AG04450 (cell line): ENCODE measurements at regions not wholly inside any gene's neighbourhood (a gene's known extent, or its start where the extent isn't known, plus 50 kb on each side); places are given as distances from the start of the nearest gene placed in this dataset.

ENCODE experiments used
- CTCF ChIA-PET: fragments of 300-600, 350-600 bp; formaldehyde crosslinking; extraction: SDS; loops from one replicate; lab custom pipeline; 2022; ENCODE audit warnings: antibody characterized with exemption, inconsistent platforms; lab: Charles Lee
- POLR2A ChIA-PET: fragments of 350-600 bp; formaldehyde crosslinking; extraction: SDS; loops from one replicate; lab custom pipeline; 2021; ENCODE audit warnings: antibody characterized with exemption, inconsistent platforms; lab: Yijun Ruan, JAX
- DNase-seq: peaks from one replicate; pipeline ENCODE4 v3.0.0-alpha.2; 2011; ENCODE audit warnings: low read depth, low spot score
- H3K27ac ChIP-seq: one replicate; pipeline ENCODE4 v1.5.1; 2012; ENCODE audit warnings: low read depth, low read length, control low read depth
- H3K27me3 ChIP-seq: one replicate; pipeline ENCODE4 v1.6.0; 2012; ENCODE audit warnings: low read length; ENCODE audit not compliant: control insufficient read depth, insufficient read depth
- H3K4me3 ChIP-seq: 2 replicates; pipeline ENCODE4 v1.5.1; 2011; ENCODE audit warnings: mild to moderate bottlenecking, low read depth, low read length, control low read depth
- H3K9me3 ChIP-seq: 2 replicates; pipeline ENCODE4 v1.5.1; 2012; ENCODE audit warnings: low read length; ENCODE audit not compliant: control insufficient read depth, insufficient read depth
- TF ChIP-seq, protein P1 (sequence below): IDR thresholded peaks from 2 replicates; pipeline ENCODE4 v1.5.1; 2011; ENCODE audit warnings: low read depth, low read length, control low read depth, inconsistent platforms

DNA sequence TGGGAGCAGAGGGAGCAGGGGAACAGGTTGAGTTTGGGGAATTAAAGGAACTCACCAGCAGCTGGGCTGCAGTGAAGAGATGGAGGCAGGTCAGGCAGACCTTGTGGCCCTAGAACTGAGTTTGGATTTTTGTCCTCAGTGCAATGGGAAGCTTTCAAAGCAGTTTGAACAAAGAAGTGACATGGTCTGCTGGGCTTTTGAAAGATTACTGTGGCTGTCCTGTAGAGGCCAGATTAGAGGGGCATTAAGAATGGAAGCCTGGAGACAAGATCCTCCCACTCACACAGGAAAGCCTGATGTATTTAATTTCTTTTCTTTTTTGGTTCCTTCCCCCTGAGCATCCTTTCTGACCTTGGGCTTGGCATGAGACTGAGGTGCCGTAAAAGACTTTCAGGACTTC lies 118.1 kb upstream of the LHCGR start:
- Histone ChIP-seq H3K27ac (no peak overlapping the region), H3K4me3 (no peak overlapping the region), H3K9me3 (no peaks in the 10 kb centered on the region), H3K27me3 (no peaks in the 10 kb centered on the region)
- CTCF ChIA-PET = no interaction called here
- DNase-seq = no peak
- POLR2A ChIA-PET = no interaction called here
- TF ChIP-seq, protein P1, sequence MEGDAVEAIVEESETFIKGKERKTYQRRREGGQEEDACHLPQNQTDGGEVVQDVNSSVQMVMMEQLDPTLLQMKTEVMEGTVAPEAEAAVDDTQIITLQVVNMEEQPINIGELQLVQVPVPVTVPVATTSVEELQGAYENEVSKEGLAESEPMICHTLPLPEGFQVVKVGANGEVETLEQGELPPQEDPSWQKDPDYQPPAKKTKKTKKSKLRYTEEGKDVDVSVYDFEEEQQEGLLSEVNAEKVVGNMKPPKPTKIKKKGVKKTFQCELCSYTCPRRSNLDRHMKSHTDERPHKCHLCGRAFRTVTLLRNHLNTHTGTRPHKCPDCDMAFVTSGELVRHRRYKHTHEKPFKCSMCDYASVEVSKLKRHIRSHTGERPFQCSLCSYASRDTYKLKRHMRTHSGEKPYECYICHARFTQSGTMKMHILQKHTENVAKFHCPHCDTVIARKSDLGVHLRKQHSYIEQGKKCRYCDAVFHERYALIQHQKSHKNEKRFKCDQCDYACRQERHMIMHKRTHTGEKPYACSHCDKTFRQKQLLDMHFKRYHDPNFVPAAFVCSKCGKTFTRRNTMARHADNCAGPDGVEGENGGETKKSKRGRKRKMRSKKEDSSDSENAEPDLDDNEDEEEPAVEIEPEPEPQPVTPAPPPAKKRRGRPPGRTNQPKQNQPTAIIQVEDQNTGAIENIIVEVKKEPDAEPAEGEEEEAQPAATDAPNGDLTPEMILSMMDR = no peak

DNA sequence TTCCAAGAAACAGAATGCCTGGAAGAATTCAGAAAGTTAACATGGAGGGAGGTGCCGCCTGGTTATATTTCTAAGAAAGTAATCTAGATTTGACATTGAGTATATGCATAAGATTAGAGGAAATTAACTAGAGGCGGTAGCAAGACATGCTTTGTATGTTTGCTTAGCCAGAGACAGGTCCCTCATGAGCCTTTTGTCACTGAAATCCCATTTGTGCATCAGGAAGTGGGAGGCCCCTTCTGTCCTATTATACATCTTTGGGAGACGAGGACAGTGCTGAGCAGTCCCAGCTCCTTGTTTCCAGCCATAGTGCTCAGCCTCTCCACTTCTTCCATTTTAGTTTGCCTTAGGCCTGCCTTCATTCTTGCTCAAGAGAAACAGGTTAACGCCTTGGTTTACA lies 115.4 kb upstream of the LHCGR start:
- TF ChIP-seq, protein P1 = no peak
- no peaks in the 10 kb centered on the region for H3K27me3 ChIP-seq
- H3K27ac ChIP-seq = no peak overlapping the region
- H3K4me3 ChIP-seq = no peak overlapping the region
- POLR2A ChIA-PET = no interaction called here
- H3K9me3 ChIP-seq = no peaks in the 10 kb centered on the region
- CTCF ChIA-PET = no interaction called here
- no peak for DNase-seq

DNA sequence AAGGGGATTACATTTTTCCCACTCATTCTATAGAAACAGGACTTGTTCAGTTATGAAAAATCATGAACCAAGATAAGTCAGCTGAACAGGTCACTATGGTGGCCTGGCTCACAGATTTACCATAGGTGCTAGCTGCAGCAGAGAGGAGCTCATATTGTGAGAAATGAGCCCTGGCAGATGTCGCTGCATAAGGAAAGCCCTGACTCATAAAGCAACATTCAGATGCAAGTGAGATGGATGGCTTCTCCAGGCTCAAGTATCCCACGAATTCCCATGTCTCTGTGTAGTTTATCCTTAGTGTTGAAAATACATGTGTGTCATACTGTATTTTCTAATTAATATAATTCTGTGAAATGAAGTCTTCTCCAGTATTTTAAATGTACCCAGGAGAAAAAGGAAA lies 115.0 kb upstream of the LHCGR start:
- no peak overlapping the region for H3K4me3 ChIP-seq
- H3K27me3 ChIP-seq = no peaks in the 10 kb centered on the region
- TF ChIP-seq, protein P1 = no peak
- CTCF ChIA-PET = no interaction called here
- POLR2A ChIA-PET = no interaction called here
- no peaks in the 10 kb centered on the region for H3K9me3 ChIP-seq
- no peak for DNase-seq
- no peak overlapping the region for H3K27ac ChIP-seq

DNA sequence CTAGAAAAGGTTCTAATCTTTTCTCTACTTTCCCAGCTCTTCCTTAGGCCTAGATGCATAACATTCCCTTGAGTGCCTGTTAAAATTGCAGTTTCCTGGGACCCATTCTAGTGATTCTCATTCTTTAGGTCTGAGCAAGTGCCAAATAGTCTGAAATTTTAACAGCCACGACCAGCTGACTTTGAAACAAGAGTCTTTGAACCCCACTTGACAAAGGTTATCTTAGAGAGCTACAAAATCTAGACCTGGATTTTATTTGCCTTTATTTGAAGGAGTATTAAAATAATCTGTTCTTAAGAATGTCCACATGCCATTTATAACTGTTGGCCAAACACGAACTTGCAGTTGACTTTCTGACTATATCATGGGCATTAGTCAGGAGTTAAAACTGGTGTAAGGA lies 110.2 kb upstream of the LHCGR start:
- Histone ChIP-seq H3K4me3 (no peak overlapping the region), H3K27me3 (no peaks in the 10 kb centered on the region), H3K27ac (no peak overlapping the region), H3K9me3 (no peaks in the 10 kb centered on the region)
- TF ChIP-seq, protein P1 = no peak
- CTCF ChIA-PET = interaction anchor here (1.3 to 1.8 kb wide), 2 partner anchors 266 to 395 kb away, joined by 3 to 4 read pairs; no protein-coding TSS in a partner anchor
- DNase-seq = no peak
- POLR2A ChIA-PET = no interaction called here

DNA sequence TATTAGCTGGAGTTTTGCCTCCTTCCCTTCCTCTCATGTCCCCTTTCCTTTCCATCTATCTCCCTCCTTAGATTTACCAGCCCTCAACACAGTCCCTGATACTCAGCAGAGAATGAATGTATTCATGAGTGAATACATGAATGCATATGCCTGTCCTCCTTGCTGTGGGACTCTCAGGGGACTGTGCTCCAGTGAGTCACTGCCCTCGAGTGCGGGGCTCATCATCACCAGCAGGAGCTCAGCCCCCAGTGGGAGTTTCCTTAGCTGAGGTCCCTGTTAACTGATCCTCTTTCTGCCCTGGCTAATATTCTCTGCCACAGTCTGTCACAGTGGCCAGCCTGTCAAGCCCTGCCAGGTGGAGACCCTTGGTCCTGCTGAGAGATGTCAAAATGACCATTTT lies 104.9 kb upstream of the LHCGR start:
- no peak overlapping the region for H3K27ac ChIP-seq
- no peaks in the 10 kb centered on the region for H3K27me3 ChIP-seq
- POLR2A ChIA-PET = no interaction called here
- H3K9me3 ChIP-seq = no peaks in the 10 kb centered on the region
- CTCF ChIA-PET = no interaction called here
- DNase-seq = no peak
- no peak overlapping the region for H3K4me3 ChIP-seq
- TF ChIP-seq, protein P1 = no peak
